PFSK-1 (cell line): ENCODE measurements at regions not wholly inside any gene's neighbourhood (a gene's known extent, or its start where the extent isn't known, plus 50 kb on each side); places are given as distances from the start of the nearest gene placed in this dataset.

Source experiments
- FOXP2 ChIP-seq: optimal IDR thresholded peaks from 2 replicates; pipeline ENCODE3; 2011; ENCODE audit warnings: borderline replicate concordance, control low read depth, inconsistent platforms; ENCODE audit not compliant: insufficient read depth; ENCODE audit errors: extremely low read length, extremely low read depth
- POLR2AphosphoS5 ChIP-seq: IDR thresholded peaks from 2 replicates; pipeline ENCODE4 v1.6.1; 2012; ENCODE audit warnings: low read depth, mild to moderate bottlenecking, control low read depth, low read length, moderate library complexity
- REST ChIP-seq, 2 experiments: IDR thresholded peaks; 2 replicates each; pipeline versions ENCODE4 v1.6.1 to v1.8.0; 2011 to 2012; ENCODE audit warnings: low read depth in 2 of 2, low read length in 2 of 2, control low read depth in 1 of 2, inconsistent platforms in 1 of 2, mild to moderate bottlenecking in 1 of 2, moderate library complexity in 1 of 2; ENCODE audit not compliant: insufficient read depth in 1 of 2
- SIN3A ChIP-seq: IDR thresholded peaks from 2 replicates; pipeline ENCODE4 v1.6.1; 2012; ENCODE audit warnings: mild to moderate bottlenecking, low read length, moderate library complexity, borderline replicate concordance; ENCODE audit not compliant: insufficient read depth
- TAF1 ChIP-seq: IDR thresholded peaks from 2 replicates; pipeline ENCODE4 v1.6.1; 2012; ENCODE audit warnings: low read length, control low read depth, borderline replicate concordance; ENCODE audit not compliant: insufficient read depth

GRCh38 chr19:28377077-28377476, 835.9 kb downstream of the UQCRFS1 start:
- TF ChIP-seq TAF1 (no peak), POLR2AphosphoS5 (no peak), REST (IDR thresholded peaks at IDR 0.05; ENCODE audit: insufficient read depth in 1 of 2, low read depth in 2 of 2, low read length in 2 of 2) (peak; percentile 69 to 91), SIN3A (no peak), FOXP2 (no peak)
